Endothelial cell (in vitro differentiated cells): ENCODE measurements at regions not wholly inside any gene's neighbourhood (a gene's known extent, or its start where the extent isn't known, plus 50 kb on each side); places are given as distances from the start of the nearest gene placed in this dataset.
A peak's percentile ranks its signal among the peaks of the same experiment; 100 is the strongest.

ENCODE experiments used
- DNase-seq: peaks from one replicate; pipeline ENCODE4 v3.0.0; 2021; ENCODE audit warnings: low spot score
- H3K27ac Mint-ChIP-seq: one replicate; pipeline ENCODE4 v1.8.0; 2021; ENCODE audit warnings: mixed read lengths, inconsistent platforms; ENCODE audit not compliant: unreplicated experiment
- H3K27me3 Mint-ChIP-seq: one replicate; pipeline ENCODE4 v1.8.0; 2021; ENCODE audit warnings: mild to moderate bottlenecking, moderate library complexity, mixed read lengths, inconsistent platforms; ENCODE audit not compliant: unreplicated experiment
- H3K36me3 Mint-ChIP-seq: one replicate; pipeline ENCODE4 v1.8.0; 2021; ENCODE audit warnings: mild to moderate bottlenecking, low read depth, mixed read lengths, inconsistent platforms; ENCODE audit not compliant: unreplicated experiment
- H3K4me1 Mint-ChIP-seq: one replicate; pipeline ENCODE4 v1.8.0; 2021; ENCODE audit warnings: mild to moderate bottlenecking, mixed read lengths, inconsistent platforms; ENCODE audit not compliant: unreplicated experiment
- H3K4me3 Mint-ChIP-seq: one replicate; pipeline ENCODE4 v1.8.0; 2021; ENCODE audit warnings: mild to moderate bottlenecking, mixed read lengths, inconsistent platforms; ENCODE audit not compliant: unreplicated experiment
- H3K9me3 Mint-ChIP-seq: one replicate; pipeline ENCODE4 v1.8.0; 2021; ENCODE audit warnings: mixed read lengths, inconsistent platforms; ENCODE audit not compliant: unreplicated experiment
- CTCF ChIP-seq: fragments of 200-600 bp; sonication (generic); IDR thresholded peaks from one replicate; pipeline ENCODE4 v1.5.0; 2021; ENCODE audit warnings: antibody characterized with exemption; ENCODE audit not compliant: unreplicated experiment

GRCh38 chr21:38652396-38652795, 153.3 kb upstream of the ETS2 start:
- H3K4me1 Mint-ChIP-seq = no peaks in the 10 kb centered on the region
- no peak for TF ChIP-seq CTCF
- no peak overlapping the region for H3K4me3 Mint-ChIP-seq
- no peak for DNase-seq
- no peaks in the 10 kb centered on the region for H3K36me3 Mint-ChIP-seq
- H3K9me3 Mint-ChIP-seq = no peaks in the 10 kb centered on the region
- no peaks in the 10 kb centered on the region for H3K27me3 Mint-ChIP-seq
- no peak overlapping the region for H3K27ac Mint-ChIP-seq

GRCh38 chr21:38654580-38654979, 151.1 kb upstream of the ETS2 start:
- Mint-ChIP-seq H3K36me3 (no peaks in the 10 kb centered on the region), H3K4me1 (no peaks in the 10 kb centered on the region), H3K27me3 (no peaks in the 10 kb centered on the region), H3K4me3 (no peak overlapping the region), H3K27ac (no peak overlapping the region), H3K9me3 (no peaks in the 10 kb centered on the region)
- TF ChIP-seq CTCF = no peak
- DNase-seq = no peak

GRCh38 chr21:38658511-38658910, 147.2 kb upstream of the ETS2 start:
- peaks cover 6% of the 10 kb centered on the region for H3K27me3 Mint-ChIP-seq
- no peak for TF ChIP-seq CTCF
- no peak overlapping the region for H3K4me3 Mint-ChIP-seq
- peaks cover 6% of the 10 kb centered on the region for H3K36me3 Mint-ChIP-seq
- DNase-seq = no peak
- no peaks in the 10 kb centered on the region for H3K9me3 Mint-ChIP-seq
- H3K27ac Mint-ChIP-seq = no peak overlapping the region
- peaks cover 8% of the 10 kb centered on the region for H3K4me1 Mint-ChIP-seq

GRCh38 chr21:38659936-38660332, 145.8 kb upstream of the ETS2 start:
- Mint-ChIP-seq H3K27me3 (peaks cover 8% of the 10 kb centered on the region), H3K4me3 (peak overlapping the region; percentile 92), H3K36me3 (peaks cover 6% of the 10 kb centered on the region), H3K9me3 (no peaks in the 10 kb centered on the region), H3K4me1 (peaks cover 8% of the 10 kb centered on the region), H3K27ac (no peak overlapping the region)
- no peak for TF ChIP-seq CTCF
- no peak for DNase-seq

GRCh38 chr21:38660333-38661196, 145.2 kb upstream of the ETS2 start:
- Mint-ChIP-seq H3K4me1 (peaks cover 8% of the 10 kb centered on the region), H3K9me3 (no peaks in the 10 kb centered on the region), H3K36me3 (peaks cover 6% of the 10 kb centered on the region), H3K27ac (no peak overlapping the region), H3K27me3 (peaks cover 8% of the 10 kb centered on the region), H3K4me3 (peak overlapping the region; percentile 87)
- peak; percentile 10 for DNase-seq
- no peak for TF ChIP-seq CTCF
